GM12892 (cell line): ENCODE measurements at regions not wholly inside any gene's neighbourhood (a gene's known extent, or its start where the extent isn't known, plus 50 kb on each side); places are given as distances from the start of the nearest gene placed in this dataset.

Experiments
- POLR2A ChIP-seq: IDR thresholded peaks from 2 replicates; pipeline ENCODE4 v1.6.1; 2011; ENCODE audit warnings: low read depth, low read length, control low read depth
- POLR2AphosphoS5 ChIP-seq: IDR thresholded peaks from 2 replicates; pipeline ENCODE4 v1.6.1; 2011; ENCODE audit warnings: low read depth, low read length, control low read depth

GRCh38 chr11:19368726-19369375 lies 128.1 kb upstream of the E2F8 start:
- TF ChIP-seq POLR2A = no peak
- TF ChIP-seq POLR2AphosphoS5 = no peak
